SK-N-SH (cell line): ENCODE measurements at regions not wholly inside any gene's neighbourhood (a gene's known extent, or its start where the extent isn't known, plus 50 kb on each side); places are given as distances from the start of the nearest gene placed in this dataset.

ENCODE experiments used
- FOXM1 ChIP-seq: IDR thresholded peaks from 2 replicates; pipeline ENCODE4 v1.4.0; 2012; ENCODE audit warnings: low read depth, mild to moderate bottlenecking
- NFIC ChIP-seq: IDR thresholded peaks from 2 replicates; pipeline ENCODE4 v1.4.0; 2012; ENCODE audit warnings: borderline replicate concordance
- POLR2AphosphoS5 ChIP-seq: IDR thresholded peaks from 2 replicates; pipeline ENCODE4 v1.6.1; 2012; ENCODE audit warnings: low read depth, low read length
- RAD21 ChIP-seq: IDR thresholded peaks from 2 replicates; pipeline ENCODE4 v1.6.1; 2012; ENCODE audit warnings: mild to moderate bottlenecking, low read length
- TF ChIP-seq, protein P1 (sequence below): fragments of 200-600 bp; sonication (generic); IDR thresholded peaks from 2 replicates; pipeline ENCODE4 v1.6.1; 2017; ENCODE audit warnings: antibody characterized with exemption, mild to moderate bottlenecking, moderate library complexity

DNA sequence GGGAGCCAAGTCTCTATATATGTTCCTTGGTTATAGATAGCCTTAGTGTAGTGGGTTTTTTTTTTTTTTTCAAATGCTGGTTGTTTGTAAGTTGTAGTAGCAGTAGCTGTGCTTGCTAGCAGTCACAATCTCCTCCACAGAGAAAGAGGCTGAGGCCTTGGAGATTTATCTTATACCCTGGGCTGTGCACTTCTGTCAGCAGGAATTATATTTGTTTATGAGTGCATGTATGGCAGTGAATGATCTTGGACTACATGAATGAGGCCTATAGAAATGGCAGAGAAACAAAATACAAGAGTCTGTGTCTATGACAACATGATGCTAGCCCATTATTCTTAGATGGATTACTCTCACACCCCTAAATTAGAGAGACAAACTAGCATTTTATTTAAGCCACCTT is 1674.2 kb upstream of the ADGRL3 start:
- TF ChIP-seq, protein P1, sequence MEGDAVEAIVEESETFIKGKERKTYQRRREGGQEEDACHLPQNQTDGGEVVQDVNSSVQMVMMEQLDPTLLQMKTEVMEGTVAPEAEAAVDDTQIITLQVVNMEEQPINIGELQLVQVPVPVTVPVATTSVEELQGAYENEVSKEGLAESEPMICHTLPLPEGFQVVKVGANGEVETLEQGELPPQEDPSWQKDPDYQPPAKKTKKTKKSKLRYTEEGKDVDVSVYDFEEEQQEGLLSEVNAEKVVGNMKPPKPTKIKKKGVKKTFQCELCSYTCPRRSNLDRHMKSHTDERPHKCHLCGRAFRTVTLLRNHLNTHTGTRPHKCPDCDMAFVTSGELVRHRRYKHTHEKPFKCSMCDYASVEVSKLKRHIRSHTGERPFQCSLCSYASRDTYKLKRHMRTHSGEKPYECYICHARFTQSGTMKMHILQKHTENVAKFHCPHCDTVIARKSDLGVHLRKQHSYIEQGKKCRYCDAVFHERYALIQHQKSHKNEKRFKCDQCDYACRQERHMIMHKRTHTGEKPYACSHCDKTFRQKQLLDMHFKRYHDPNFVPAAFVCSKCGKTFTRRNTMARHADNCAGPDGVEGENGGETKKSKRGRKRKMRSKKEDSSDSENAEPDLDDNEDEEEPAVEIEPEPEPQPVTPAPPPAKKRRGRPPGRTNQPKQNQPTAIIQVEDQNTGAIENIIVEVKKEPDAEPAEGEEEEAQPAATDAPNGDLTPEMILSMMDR, result no peak
- no peak for TF ChIP-seq RAD21
- TF ChIP-seq POLR2AphosphoS5, result no peak
- no peak for TF ChIP-seq FOXM1
- TF ChIP-seq NFIC, result no peak
